T-helper 9 cell (primary cell): ENCODE measurements at regions not wholly inside any gene's neighbourhood (a gene's known extent, or its start where the extent isn't known, plus 50 kb on each side); places are given as distances from the start of the nearest gene placed in this dataset.

Experiments
- DNase-seq: peaks from one replicate; pipeline ENCODE4 v3.0.0-alpha.2; 2020

DNA sequence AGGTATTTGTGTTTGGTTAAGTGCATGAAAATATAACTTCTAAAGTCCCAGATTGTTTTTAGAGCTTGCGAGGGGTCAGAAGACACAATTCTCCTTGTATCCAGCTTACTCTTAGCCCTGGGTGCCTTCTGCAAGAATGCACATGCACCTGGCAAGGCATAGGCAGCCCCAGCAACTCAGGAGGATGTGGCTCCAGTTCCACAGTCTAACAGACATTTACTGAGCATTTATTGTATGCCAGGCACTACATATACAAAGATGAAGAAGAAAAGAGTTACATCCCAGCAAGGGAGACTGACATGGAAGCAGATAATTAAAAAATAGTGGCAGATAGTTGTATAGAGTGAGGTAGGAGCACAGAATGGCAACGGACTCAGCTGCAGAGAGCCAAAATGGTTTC is 101.1 kb upstream of the FRY start:
- no peak for DNase-seq

GRCh38 chr13:31930901-31931522 is 100.6 kb upstream of the FRY start:
- DNase-seq: no peak

GRCh38 chr13:31937436-31937835 is 94.1 kb upstream of the FRY start:
- DNase-seq: no peak

DNA sequence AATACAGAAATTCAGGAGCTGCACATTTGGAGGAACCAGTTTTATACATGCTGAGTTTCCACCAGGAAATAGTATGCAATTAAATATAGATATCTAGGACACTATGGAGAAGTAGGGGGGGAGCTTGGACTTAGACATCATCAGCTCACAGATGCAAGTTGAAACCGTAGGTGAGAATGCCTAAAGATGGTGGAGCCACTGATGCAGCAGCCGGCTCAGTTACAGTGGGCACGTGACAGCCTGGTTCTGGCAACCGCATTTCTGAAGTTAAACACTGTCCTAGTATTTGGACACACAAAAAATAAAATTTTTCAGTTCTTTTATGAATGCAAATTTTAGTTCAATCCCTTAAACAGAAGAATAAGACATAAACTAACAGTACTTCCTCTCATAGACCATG is 91.5 kb upstream of the FRY start:
- DNase-seq: no peak

DNA sequence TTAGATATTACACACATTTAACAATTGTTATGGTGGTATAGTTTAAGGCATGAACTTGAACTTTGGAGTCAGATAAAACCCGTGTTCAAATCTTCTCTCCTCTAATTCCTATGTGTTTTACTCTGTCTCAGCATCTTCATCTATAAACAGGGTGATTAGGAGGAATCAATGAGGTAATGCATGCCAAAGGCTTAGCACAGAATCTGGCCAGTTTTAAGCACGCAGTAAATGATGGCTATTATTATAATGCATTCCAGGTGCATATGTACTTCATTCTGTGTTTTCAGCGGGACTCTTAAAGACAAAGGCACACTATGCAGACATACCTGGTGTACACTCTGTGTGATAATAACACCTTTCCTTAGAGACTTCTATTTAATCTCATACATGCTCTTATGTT is 88.0 kb upstream of the FRY start:
- DNase-seq: no peak

GRCh38 chr13:31944262-31945160 is 87.1 kb upstream of the FRY start:
- DNase-seq: no peak

GRCh38 chr13:31945202-31945961 is 86.2 kb upstream of the FRY start:
- no peak for DNase-seq

GRCh38 chr13:31946091-31946770 is 85.3 kb upstream of the FRY start:
- no peak for DNase-seq

DNA sequence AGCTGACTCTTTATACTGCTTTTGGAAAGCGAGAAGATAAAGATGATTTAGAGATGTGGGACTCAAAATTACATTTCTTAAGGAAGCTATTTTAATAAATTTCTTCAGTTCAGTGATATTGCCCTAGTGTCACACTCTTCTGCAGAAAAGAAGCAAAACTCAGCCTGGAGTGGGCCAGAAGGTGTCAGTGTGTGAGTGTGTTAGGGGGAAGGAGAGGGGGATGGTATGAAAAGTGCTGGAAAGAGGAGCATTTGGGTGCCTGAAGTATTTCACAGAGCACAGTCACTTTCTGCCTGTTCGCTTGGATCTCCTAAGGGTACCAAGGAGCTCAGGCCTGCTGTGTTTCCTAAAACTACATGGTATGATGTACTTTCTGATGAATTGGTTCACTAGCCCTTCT is 84.5 kb upstream of the FRY start:
- no peak for DNase-seq

DNA sequence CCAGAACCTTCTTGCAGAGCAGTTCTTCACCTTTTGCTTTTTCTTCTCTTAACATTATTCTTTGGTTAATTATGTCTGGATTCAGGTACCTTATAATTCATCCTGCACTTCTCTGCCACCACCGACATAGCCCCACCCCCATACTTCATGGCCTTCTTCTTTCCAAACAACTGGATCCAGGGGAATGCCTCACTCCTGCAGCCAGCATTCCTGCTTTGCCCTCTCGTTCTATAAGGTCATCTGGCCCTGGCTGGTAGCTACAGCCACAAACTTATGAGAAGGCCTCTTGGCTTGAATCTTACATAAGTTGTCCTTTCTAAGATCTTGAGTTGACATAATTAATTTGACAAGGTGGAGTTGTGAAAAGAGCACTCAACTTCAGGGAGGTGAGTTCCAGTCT is 84.1 kb upstream of the FRY start:
- DNase-seq: no peak

DNA sequence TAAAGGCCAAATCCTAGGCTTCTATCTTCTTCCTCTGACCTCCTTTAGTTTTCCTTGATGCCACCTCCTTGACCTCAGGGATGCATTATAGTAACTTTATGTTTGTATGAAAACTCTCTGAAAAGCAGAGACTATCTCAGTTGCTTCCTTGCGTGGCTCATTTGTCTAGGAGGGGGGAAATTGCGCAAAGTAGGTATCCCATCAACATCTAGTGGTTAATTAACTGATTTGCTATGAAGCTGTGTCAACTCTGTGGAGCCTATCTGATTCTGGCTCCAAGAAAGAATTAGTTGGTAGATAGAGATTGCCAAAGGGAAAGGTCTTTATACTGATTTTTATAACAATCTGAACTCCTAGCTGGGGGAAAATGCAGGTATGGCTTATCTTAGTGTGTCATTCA is 82.1 kb upstream of the FRY start:
- DNase-seq: no peak

DNA sequence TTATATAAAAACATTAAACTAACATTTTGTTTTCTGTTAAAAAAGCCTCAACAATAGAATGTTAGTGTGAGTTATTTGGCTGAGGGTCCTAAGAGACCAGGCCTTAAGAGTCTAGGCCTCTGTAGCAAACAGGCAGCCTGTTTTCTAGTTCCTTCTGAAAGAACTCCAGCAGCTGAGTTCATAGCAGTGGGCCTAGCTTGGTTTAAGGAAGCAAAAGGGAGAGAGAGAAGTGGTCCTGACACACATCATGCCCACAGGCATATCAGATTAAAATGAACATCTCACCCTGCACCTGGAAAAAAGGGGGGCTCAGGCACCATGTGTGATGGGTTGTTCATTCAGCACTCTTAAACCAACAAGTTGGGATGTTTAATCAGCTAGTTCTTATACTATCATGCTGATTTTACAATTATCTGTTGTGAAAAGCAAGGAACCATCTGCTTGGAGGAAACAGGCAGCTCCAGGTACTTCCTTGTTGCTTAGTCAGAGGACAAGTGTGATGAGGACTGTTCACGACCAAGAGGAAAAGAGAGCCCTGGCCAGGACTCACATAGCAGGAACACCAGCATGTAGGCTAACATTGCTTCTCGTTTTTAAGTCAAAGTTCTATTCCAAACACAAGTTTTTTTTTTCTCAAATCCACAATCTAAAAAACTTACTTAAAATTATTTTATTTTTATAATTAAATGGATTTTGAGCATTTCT is 81.3 kb upstream of the FRY start:
- no peak for DNase-seq

- no peak for DNase-seq
These were observed 80.3 kb upstream of the FRY start for GRCh38 chr13:31951215-31951678.

- no peak for DNase-seq
These were observed 78.8 kb upstream of the FRY start for GRCh38 chr13:31952641-31953380.

DNA sequence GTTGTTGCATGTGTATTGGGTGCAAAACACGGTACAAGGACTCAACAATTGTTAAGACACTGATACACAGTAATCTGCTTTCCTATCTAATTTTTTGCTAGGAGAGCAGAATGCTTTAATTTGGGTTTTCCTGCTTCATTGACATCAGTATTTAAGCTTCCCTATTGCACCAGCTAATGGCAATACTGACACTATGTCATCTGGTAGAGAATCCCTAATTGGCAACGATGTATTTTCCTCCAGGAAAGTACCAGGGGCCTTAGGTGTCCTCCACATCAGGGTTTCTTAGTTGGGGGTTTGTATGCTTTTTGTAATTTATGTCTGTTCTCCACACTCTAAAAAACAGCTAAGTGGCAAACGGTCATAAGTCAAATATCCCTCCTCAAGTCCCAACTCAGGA is 76.5 kb upstream of the FRY start:
- no peak for DNase-seq

DNA sequence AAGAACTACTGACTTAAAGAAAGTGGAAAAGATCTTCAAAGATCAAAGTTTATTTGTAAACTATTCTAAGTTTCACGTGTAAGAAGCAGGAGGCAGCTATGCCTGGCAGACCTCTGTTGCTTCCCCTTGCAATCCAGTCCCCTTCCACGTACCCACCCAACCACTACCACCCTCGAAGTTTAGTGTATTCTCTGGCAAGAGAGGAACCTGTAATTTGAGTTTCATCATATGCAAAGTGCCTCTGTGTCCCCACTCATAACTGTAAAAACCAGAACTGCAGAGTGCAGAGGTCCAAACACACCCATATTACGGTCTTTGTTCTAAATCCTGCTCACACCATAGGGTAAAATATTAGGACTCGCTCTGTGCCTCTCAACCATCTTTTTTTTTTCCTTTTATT is 75.8 kb upstream of the FRY start:
- DNase-seq: no peak

- DNase-seq: no peak
These were observed 74.5 kb upstream of the FRY start for GRCh38 chr13:31956980-31957644.

GRCh38 chr13:31957772-31958171 is 73.8 kb upstream of the FRY start:
- DNase-seq: no peak

- DNase-seq: no peak
These were observed 68.7 kb upstream of the FRY start for GRCh38 chr13:31962731-31963370.

- DNase-seq: no peak
These were observed 67.9 kb upstream of the FRY start for GRCh38 chr13:31963631-31964030.

GRCh38 chr13:31964168-31964567 is 67.4 kb upstream of the FRY start:
- DNase-seq: no peak
